MM.1S (cell line): ENCODE measurements at regions not wholly inside any gene's neighbourhood (a gene's known extent, or its start where the extent isn't known, plus 50 kb on each side); places are given as distances from the start of the nearest gene placed in this dataset.

ENCODE experiments used
- DNase-seq: peaks from one replicate; pipeline ENCODE4 v3.0.0-alpha.2; 2015
- H2AFZ ChIP-seq: fragments of 300-600 bp; sonication (generic); 2 replicates; pipeline ENCODE4 v1.6.0; 2016; ENCODE audit warnings: antibody characterized with exemption, low read length
- H3F3A ChIP-seq: fragments of 300-600 bp; sonication (generic); 2 replicates; pipeline ENCODE4 v1.6.1; 2016; ENCODE audit warnings: mild to moderate bottlenecking, antibody characterized with exemption, low read length, moderate library complexity, mixed read lengths; ENCODE audit not compliant: insufficient read depth
- H3K27ac ChIP-seq: fragments of 300-600 bp; sonication (generic); 2 replicates; pipeline ENCODE4 v1.5.1; 2016; ENCODE audit warnings: mild to moderate bottlenecking, low read length
- H3K27me3 ChIP-seq: fragments of 300-600 bp; sonication (generic); replicated peaks from 2 replicates; pipeline ENCODE4 v1.6.0; 2016; ENCODE audit warnings: low read length; ENCODE audit not compliant: insufficient read depth
- H3K36me3 ChIP-seq: fragments of 300-600 bp; sonication (generic); replicated peaks from 2 replicates; pipeline ENCODE4 v1.6.1; 2016; ENCODE audit warnings: mild to moderate bottlenecking, low read length, mixed read lengths; ENCODE audit not compliant: insufficient read depth
- H3K4me1 ChIP-seq: fragments of 300-600 bp; sonication (generic); 2 replicates; pipeline ENCODE4 v1.6.1; 2016; ENCODE audit warnings: low read length, mixed read lengths
- H3K4me2 ChIP-seq: fragments of 300-600 bp; sonication (generic); 2 replicates; pipeline ENCODE4 v1.6.0; 2016; ENCODE audit warnings: low read depth, low read length
- H3K4me3 ChIP-seq: fragments of 300-600 bp; sonication (generic); 2 replicates; pipeline ENCODE4 v1.5.1; 2016; ENCODE audit warnings: low read length, mixed read lengths
- H3K79me2 ChIP-seq: fragments of 300-600 bp; sonication (generic); 2 replicates; pipeline ENCODE4 v1.6.1; 2016; ENCODE audit warnings: mixed run types, low read length, mixed read lengths
- H3K9ac ChIP-seq: fragments of 300-600 bp; sonication (generic); 2 replicates; pipeline ENCODE4 v1.6.1; 2016; ENCODE audit warnings: low read length, mixed read lengths
- H3K9me2 ChIP-seq: fragments of 300-600 bp; sonication (generic); replicated peaks from 2 replicates; pipeline ENCODE4 v1.6.1; 2016; ENCODE audit warnings: mild to moderate bottlenecking, low read length, mixed read lengths; ENCODE audit not compliant: insufficient read depth
- H3K9me3 ChIP-seq: fragments of 300-600 bp; sonication (generic); replicated peaks from 2 replicates; pipeline ENCODE4 v1.6.1; 2016; ENCODE audit warnings: mild to moderate bottlenecking, low read length, mixed read lengths; ENCODE audit not compliant: insufficient read depth
- H4K20me1 ChIP-seq: fragments of 300-600 bp; sonication (generic); 2 replicates; pipeline ENCODE4 v1.6.1; 2016; ENCODE audit warnings: mild to moderate bottlenecking, low read length, moderate library complexity, mixed read lengths; ENCODE audit not compliant: insufficient read depth
- EZH2 ChIP-seq: fragments of 300-600 bp; sonication (generic); optimal IDR thresholded peaks from 2 replicates; pipeline ENCODE3; 2017; ENCODE audit warnings: low read depth, mild to moderate bottlenecking, antibody characterized with exemption, low read length, mixed read lengths
- EZH2phosphoT487 ChIP-seq: fragments of 300-600 bp; sonication (generic); IDR thresholded peaks from 2 replicates; pipeline ENCODE4 v1.6.1; 2018; ENCODE audit warnings: antibody characterized with exemption, low read length
- TF ChIP-seq, protein P1 (sequence below): fragments of 300-600 bp; sonication (generic); IDR thresholded peaks from 2 replicates; pipeline ENCODE4 v1.5.1; 2016; ENCODE audit warnings: antibody characterized with exemption, low read length, mixed read lengths

DNA sequence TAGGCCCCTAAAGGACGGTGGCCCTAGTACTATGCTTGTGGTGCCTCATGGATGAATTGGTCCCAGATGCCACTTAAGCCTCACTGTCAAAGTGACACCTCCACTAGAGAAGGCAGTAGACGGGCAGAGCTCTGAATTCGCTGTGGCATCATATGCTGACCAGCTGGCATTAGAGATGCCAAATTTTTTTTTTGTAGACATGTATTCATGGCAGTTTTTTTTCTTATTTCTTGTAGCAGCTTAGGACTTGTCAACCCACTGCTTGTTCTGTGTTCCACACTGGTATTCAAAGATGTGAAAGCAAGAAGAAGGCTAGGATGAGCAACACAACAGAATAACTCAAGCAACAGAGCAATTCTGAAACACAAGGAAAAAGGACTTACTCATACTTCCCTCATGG is 212.5 kb downstream of the DLEU7 start:
- Histone ChIP-seq H3K9me2 (no peaks in the 10 kb centered on the region), H2AFZ (no peak overlapping the region), H3K27ac (no peak overlapping the region), H3K9me3 (no peaks in the 10 kb centered on the region), H3F3A (no peaks in the 10 kb centered on the region), H3K79me2 (no peaks in the 10 kb centered on the region), H4K20me1 (no peaks in the 10 kb centered on the region), H3K27me3 (no peaks in the 10 kb centered on the region), H3K36me3 (no peaks in the 10 kb centered on the region), H3K4me1 (no peaks in the 10 kb centered on the region), H3K9ac (no peak overlapping the region), H3K4me2 (no peak overlapping the region), H3K4me3 (no peak overlapping the region)
- TF ChIP-seq EZH2phosphoT487 (no peak), EZH2 (no peak)
- TF ChIP-seq, protein P1, sequence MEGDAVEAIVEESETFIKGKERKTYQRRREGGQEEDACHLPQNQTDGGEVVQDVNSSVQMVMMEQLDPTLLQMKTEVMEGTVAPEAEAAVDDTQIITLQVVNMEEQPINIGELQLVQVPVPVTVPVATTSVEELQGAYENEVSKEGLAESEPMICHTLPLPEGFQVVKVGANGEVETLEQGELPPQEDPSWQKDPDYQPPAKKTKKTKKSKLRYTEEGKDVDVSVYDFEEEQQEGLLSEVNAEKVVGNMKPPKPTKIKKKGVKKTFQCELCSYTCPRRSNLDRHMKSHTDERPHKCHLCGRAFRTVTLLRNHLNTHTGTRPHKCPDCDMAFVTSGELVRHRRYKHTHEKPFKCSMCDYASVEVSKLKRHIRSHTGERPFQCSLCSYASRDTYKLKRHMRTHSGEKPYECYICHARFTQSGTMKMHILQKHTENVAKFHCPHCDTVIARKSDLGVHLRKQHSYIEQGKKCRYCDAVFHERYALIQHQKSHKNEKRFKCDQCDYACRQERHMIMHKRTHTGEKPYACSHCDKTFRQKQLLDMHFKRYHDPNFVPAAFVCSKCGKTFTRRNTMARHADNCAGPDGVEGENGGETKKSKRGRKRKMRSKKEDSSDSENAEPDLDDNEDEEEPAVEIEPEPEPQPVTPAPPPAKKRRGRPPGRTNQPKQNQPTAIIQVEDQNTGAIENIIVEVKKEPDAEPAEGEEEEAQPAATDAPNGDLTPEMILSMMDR = no peak
- no peak for DNase-seq

DNA sequence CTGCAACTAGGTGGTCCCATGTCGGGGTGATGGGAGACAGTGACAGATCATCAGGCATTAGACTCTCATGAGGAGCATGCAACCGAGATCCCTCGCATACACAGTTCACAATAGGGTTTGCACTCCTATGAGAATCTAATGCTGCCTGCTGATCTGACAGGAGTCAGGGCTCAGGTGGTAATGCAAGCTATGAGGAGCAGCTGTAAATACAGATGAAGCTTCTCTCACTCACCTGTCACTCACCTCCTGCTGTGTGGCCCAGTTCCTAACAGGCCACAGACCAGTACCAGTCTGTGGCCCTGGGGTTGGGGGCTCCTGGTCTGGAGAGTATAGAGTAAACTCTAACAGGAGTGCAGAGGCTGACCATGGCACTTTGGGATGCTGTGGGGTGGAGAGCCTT is 209.2 kb downstream of the DLEU7 start:
- no peaks in the 10 kb centered on the region for H3K4me1 ChIP-seq
- no peaks in the 10 kb centered on the region for H3K9me2 ChIP-seq
- no peaks in the 10 kb centered on the region for H4K20me1 ChIP-seq
- no peak overlapping the region for H2AFZ ChIP-seq
- no peaks in the 10 kb centered on the region for H3K36me3 ChIP-seq
- no peak for DNase-seq
- H3K4me2 ChIP-seq = no peak overlapping the region
- no peaks in the 10 kb centered on the region for H3F3A ChIP-seq
- H3K4me3 ChIP-seq = no peak overlapping the region
- H3K27ac ChIP-seq = no peak overlapping the region
- no peaks in the 10 kb centered on the region for H3K9me3 ChIP-seq
- H3K9ac ChIP-seq = no peak overlapping the region
- H3K79me2 ChIP-seq = no peaks in the 10 kb centered on the region
- H3K27me3 ChIP-seq = no peaks in the 10 kb centered on the region
- TF ChIP-seq, protein P1 = no peak
- no peak for TF ChIP-seq EZH2
- TF ChIP-seq EZH2phosphoT487 = no peak

DNA sequence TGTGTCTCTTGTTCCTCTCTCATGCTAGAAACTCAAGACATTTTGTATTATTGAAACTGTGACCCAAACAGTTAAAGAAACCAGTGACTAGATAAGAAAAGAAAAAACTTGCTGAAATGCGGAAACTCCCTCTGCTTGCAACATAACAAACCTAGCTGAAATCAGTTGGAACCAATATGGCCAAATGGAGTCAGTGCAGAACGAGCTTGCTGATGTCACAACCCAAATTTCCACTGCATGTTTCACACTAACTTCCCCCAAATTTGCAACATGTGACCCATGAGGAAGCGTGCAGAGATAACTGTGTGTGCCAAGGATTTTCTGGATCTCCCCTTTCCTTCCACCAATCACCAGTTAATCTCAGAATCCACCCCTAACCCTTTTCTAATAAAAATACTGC is 208.0 kb downstream of the DLEU7 start:
- DNase-seq = no peak
- Histone ChIP-seq H3K79me2 (no peaks in the 10 kb centered on the region), H3K9me2 (no peaks in the 10 kb centered on the region), H3K27me3 (no peaks in the 10 kb centered on the region), H3K27ac (no peak overlapping the region), H3K9me3 (no peaks in the 10 kb centered on the region), H3F3A (no peaks in the 10 kb centered on the region), H2AFZ (no peak overlapping the region), H3K36me3 (no peaks in the 10 kb centered on the region), H3K4me3 (no peak overlapping the region), H4K20me1 (no peaks in the 10 kb centered on the region), H3K4me1 (no peaks in the 10 kb centered on the region), H3K9ac (no peak overlapping the region), H3K4me2 (no peak overlapping the region)
- TF ChIP-seq, protein P1 = no peak
- no peak for TF ChIP-seq EZH2
- TF ChIP-seq EZH2phosphoT487 = no peak
